A549 (cell line): ENCODE measurements at regions not wholly inside any gene's neighbourhood (a gene's known extent, or its start where the extent isn't known, plus 50 kb on each side); places are given as distances from the start of the nearest gene placed in this dataset.

Source experiments
- BHLHE40 ChIP-seq: IDR thresholded peaks from 2 replicates; pipeline ENCODE4 v1.6.1; 2012; ENCODE audit warnings: low read depth, low read length, inconsistent platforms
- EP300 ChIP-seq, 2 experiments: fragments of >200 bp; sonication (Bioruptor Twin); formaldehyde crosslinking; IDR thresholded peaks; 2 replicates in 1 of 2; 3 replicates in 1 of 2; pipeline ENCODE4 v1.6.1; 2016 to 2017
- POLR2A ChIP-seq: IDR thresholded peaks from 2 replicates; pipeline ENCODE4 v1.6.1; 2012; ENCODE audit warnings: mild to moderate bottlenecking, low read length
- RFX5 ChIP-seq: fragments of 450-650 bp; IDR thresholded peaks from 2 replicates; pipeline ENCODE4 v1.7.1; 2014; ENCODE audit warnings: antibody characterized with exemption, mild to moderate bottlenecking, moderate library complexity
- SREBF2 ChIP-seq: fragments of 450-650 bp; IDR thresholded peaks from 2 replicates; pipeline ENCODE4 v1.6.1; 2014; ENCODE audit warnings: mild to moderate bottlenecking, moderate library complexity
- TP53 ChIP-seq: fragments of 250-450 bp; sonication (Bioruptor Pico); IDR thresholded peaks from 2 replicates; pipeline ENCODE4 v1.5.0; 2021; ENCODE audit warnings: mild to moderate bottlenecking, moderate library complexity
- TF ChIP-seq, protein P1 (sequence below): fragments of >200 bp; sonication (Bioruptor Twin); formaldehyde crosslinking; IDR thresholded peaks from 3 replicates; pipeline ENCODE4 v1.5.1; 2016
- TF ChIP-seq, protein P2 (sequence below): fragments of 250-450 bp; sonication (Bioruptor Pico); IDR thresholded peaks from 2 replicates; pipeline ENCODE4 v1.5.0; 2021; ENCODE audit warnings: mild to moderate bottlenecking, moderate library complexity, borderline replicate concordance

DNA sequence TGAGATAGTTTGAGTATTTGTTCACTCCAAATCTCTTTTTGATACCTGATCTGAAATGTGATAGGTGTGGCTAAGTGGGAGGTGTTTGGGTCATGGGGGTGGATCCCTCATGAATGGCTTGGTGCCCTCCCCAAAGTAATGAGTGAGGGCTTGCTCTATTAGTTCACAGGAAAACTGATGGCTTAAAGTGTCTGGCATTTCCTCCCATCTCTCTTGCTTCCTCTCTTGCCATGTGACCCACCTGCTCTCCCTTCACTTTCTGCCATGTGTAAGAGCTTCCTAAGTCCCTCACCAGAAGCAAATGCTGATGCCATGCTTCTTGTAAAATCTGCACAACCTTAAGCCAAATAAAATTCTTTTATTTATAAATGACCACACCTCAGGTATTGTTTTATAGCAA is 61.1 kb downstream of the MAD2L1 start:
- TF ChIP-seq, protein P1, sequence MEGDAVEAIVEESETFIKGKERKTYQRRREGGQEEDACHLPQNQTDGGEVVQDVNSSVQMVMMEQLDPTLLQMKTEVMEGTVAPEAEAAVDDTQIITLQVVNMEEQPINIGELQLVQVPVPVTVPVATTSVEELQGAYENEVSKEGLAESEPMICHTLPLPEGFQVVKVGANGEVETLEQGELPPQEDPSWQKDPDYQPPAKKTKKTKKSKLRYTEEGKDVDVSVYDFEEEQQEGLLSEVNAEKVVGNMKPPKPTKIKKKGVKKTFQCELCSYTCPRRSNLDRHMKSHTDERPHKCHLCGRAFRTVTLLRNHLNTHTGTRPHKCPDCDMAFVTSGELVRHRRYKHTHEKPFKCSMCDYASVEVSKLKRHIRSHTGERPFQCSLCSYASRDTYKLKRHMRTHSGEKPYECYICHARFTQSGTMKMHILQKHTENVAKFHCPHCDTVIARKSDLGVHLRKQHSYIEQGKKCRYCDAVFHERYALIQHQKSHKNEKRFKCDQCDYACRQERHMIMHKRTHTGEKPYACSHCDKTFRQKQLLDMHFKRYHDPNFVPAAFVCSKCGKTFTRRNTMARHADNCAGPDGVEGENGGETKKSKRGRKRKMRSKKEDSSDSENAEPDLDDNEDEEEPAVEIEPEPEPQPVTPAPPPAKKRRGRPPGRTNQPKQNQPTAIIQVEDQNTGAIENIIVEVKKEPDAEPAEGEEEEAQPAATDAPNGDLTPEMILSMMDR: no peak
- no peak for TF ChIP-seq BHLHE40
- no peak for TF ChIP-seq POLR2A
- no peak for TF ChIP-seq TP53 (CRISPR knock-in tag)
- no peak for TF ChIP-seq RFX5
- no peak for TF ChIP-seq EP300 (IDR thresholded peaks at IDR 0.05)
- TF ChIP-seq, protein P2, sequence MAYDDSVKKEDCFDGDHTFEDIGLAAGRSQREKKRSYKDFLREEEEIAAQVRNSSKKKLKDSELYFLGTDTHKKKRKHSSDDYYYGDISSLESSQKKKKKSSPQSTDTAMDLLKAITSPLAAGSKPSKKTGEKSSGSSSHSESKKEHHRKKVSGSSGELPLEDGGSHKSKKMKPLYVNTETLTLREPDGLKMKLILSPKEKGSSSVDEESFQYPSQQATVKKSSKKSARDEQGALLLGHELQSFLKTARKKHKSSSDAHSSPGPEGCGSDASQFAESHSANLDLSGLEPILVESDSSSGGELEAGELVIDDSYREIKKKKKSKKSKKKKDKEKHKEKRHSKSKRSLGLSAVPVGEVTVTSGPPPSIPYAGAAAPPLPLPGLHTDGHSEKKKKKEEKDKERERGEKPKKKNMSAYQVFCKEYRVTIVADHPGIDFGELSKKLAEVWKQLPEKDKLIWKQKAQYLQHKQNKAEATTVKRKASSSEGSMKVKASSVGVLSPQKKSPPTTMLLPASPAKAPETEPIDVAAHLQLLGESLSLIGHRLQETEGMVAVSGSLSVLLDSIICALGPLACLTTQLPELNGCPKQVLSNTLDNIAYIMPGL (CRISPR knock-in tag): no peak
- TF ChIP-seq SREBF2: no peak
